Stimulated activated CD8-positive, alpha-beta memory T cell treated with anti-CD3 and anti-CD28 coated beads, Interleukin-15, amount 100 ng/mL, for 48 hours (primary cell): ENCODE measurements at regions not wholly inside any gene's neighbourhood (a gene's known extent, or its start where the extent isn't known, plus 50 kb on each side); places are given as distances from the start of the nearest gene placed in this dataset.

ENCODE experiments used
- DNase-seq, 2 donors: peaks; one replicate each; pipeline ENCODE4 v3.0.0-alpha.2; 2020; ENCODE audit warnings: low read depth in 2 of 2

GRCh38 chr1:29516063-29516820, 279.9 kb downstream of the PTPRU start:
- DNase-seq: no peak

GRCh38 chr1:29515170-29515955, 279.0 kb downstream of the PTPRU start:
- no peak for DNase-seq

GRCh38 chr1:29514361-29515169, 278.2 kb downstream of the PTPRU start:
- no peak for DNase-seq

GRCh38 chr1:29513357-29513756, 277.0 kb downstream of the PTPRU start:
- no peak for DNase-seq

- no peak for DNase-seq
Observed at GRCh38 chr1:29511436-29511835, 275.1 kb downstream of the PTPRU start.

- no peak for DNase-seq
Observed at GRCh38 chr1:29508458-29509107, 272.3 kb downstream of the PTPRU start.

GRCh38 chr1:29506678-29507225, 270.4 kb downstream of the PTPRU start:
- no peak for DNase-seq

GRCh38 chr1:29505532-29506220, 269.4 kb downstream of the PTPRU start:
- DNase-seq: no peak

GRCh38 chr1:29504709-29505410, 268.5 kb downstream of the PTPRU start:
- no peak for DNase-seq

- DNase-seq: no peak
Observed at GRCh38 chr1:29504196-29504595, 267.9 kb downstream of the PTPRU start.

GRCh38 chr1:29502911-29503840, 266.9 kb downstream of the PTPRU start:
- no peak for DNase-seq

GRCh38 chr1:29502225-29502910, 266.0 kb downstream of the PTPRU start:
- no peak for DNase-seq

- DNase-seq: no peak
Observed at GRCh38 chr1:29501227-29501976, 265.1 kb downstream of the PTPRU start.

GRCh38 chr1:29500651-29501050, 264.3 kb downstream of the PTPRU start:
- DNase-seq: no peak

GRCh38 chr1:29500041-29500440, 263.7 kb downstream of the PTPRU start:
- DNase-seq: no peak

GRCh38 chr1:29499104-29499650, 262.9 kb downstream of the PTPRU start:
- no peak for DNase-seq
